ENCODE measurements at regions not wholly inside any gene's neighbourhood (a gene's known extent, or its start where the extent isn't known, plus 50 kb on each side); places are given as distances from the start of the nearest gene placed in this dataset.
"Not testable (repeated sequence)": the region's sequence is repeated elsewhere in the genome, so short reads cannot be mapped to it uniquely, and the experiment has no call there.

GRCh38 chr13:62110079-62110478 is 694.4 kb upstream of the PCDH20 start:
- WGBS (ENCODE audit: low lambda C conversion rate, missing lambda C conversion rate): 81% methylated on average over 4 of the region's 4 CpGs
- H3K27ac ChIP-seq: no peak overlapping the region
- no peaks in the 10 kb centered on the region for H3K36me3 ChIP-seq (replicated peaks; ENCODE audit: insufficient read depth, low read depth)
- TF ChIP-seq EZH2phosphoT487 (IDR thresholded peaks at IDR 0.05; ENCODE audit: low read depth, severe bottlenecking, unreplicated experiment) (no peak), CTCF (IDR thresholded peaks at IDR 0.05; ENCODE audit: poor library complexity) (no peak), EZH2 (IDR thresholded peaks at IDR 0.05; ENCODE audit: borderline replicate concordance) (no peak)
- H3K4me1 ChIP-seq (ENCODE audit: insufficient read depth): peaks cover 3% of the 10 kb centered on the region
- no peaks in the 10 kb centered on the region for H3K9me2 ChIP-seq (replicated peaks; ENCODE audit: insufficient read depth)
- no peak overlapping the region for H3K4me2 ChIP-seq
- H3K9me3 ChIP-seq (ENCODE audit: low read depth): no peaks in the 10 kb centered on the region
- H3K27me3 ChIP-seq: no peaks in the 10 kb centered on the region
- no peak for DNase-seq (ENCODE audit: low spot score)
- no peaks in the 10 kb centered on the region for H3K79me2 ChIP-seq
- no peak overlapping the region for H2AFZ ChIP-seq
- no peak overlapping the region for H3K4me3 ChIP-seq
- no peaks in the 10 kb centered on the region for H4K20me1 ChIP-seq (ENCODE audit: insufficient read depth, poor library complexity, severe bottlenecking)

GRCh38 chr13:62104136-62104535 is 688.5 kb upstream of the PCDH20 start:
- not testable (repeated sequence) for H3K4me3 ChIP-seq; H3K27me3 ChIP-seq; H4K20me1 ChIP-seq (ENCODE audit: insufficient read depth, poor library complexity, severe bottlenecking); H3K79me2 ChIP-seq; DNase-seq (ENCODE audit: low spot score); H3K4me1 ChIP-seq (ENCODE audit: insufficient read depth); H3K27ac ChIP-seq; H3K36me3 ChIP-seq (replicated peaks; ENCODE audit: insufficient read depth, low read depth); H3K9me2 ChIP-seq (replicated peaks; ENCODE audit: insufficient read depth); H2AFZ ChIP-seq; H3K4me2 ChIP-seq; H3K9me3 ChIP-seq (ENCODE audit: low read depth)
- 83% methylated on average over 7 of the region's 7 CpGs for WGBS (ENCODE audit: low lambda C conversion rate, missing lambda C conversion rate)

- H3K36me3 ChIP-seq (replicated peaks; ENCODE audit: insufficient read depth, low read depth): no peaks in the 10 kb centered on the region
- no peaks in the 10 kb centered on the region for H3K9me2 ChIP-seq (replicated peaks; ENCODE audit: insufficient read depth)
- H3K27ac ChIP-seq: no peak overlapping the region
- no peak overlapping the region for H3K4me3 ChIP-seq
- no peaks in the 10 kb centered on the region for H3K4me1 ChIP-seq (ENCODE audit: insufficient read depth)
- no peaks in the 10 kb centered on the region for H3K27me3 ChIP-seq
- H3K79me2 ChIP-seq: no peaks in the 10 kb centered on the region
- TF ChIP-seq EZH2phosphoT487 (IDR thresholded peaks at IDR 0.05; ENCODE audit: low read depth, severe bottlenecking, unreplicated experiment): no peak
- no peak for TF ChIP-seq CTCF (IDR thresholded peaks at IDR 0.05; ENCODE audit: poor library complexity)
- TF ChIP-seq EZH2 (IDR thresholded peaks at IDR 0.05; ENCODE audit: borderline replicate concordance): no peak
- 97% methylated on average over 1 of the region's 1 CpG for WGBS (ENCODE audit: low lambda C conversion rate, missing lambda C conversion rate)
- no peak for DNase-seq (ENCODE audit: low spot score)
- no peaks in the 10 kb centered on the region for H3K9me3 ChIP-seq (ENCODE audit: low read depth)
- no peaks in the 10 kb centered on the region for H4K20me1 ChIP-seq (ENCODE audit: insufficient read depth, poor library complexity, severe bottlenecking)
- H2AFZ ChIP-seq: no peak overlapping the region
- H3K4me2 ChIP-seq: no peak overlapping the region
These were observed 681.0 kb upstream of the PCDH20 start for GRCh38 chr13:62096652-62097051.

GRCh38 chr13:62094932-62095331 is 679.3 kb upstream of the PCDH20 start:
- Histone ChIP-seq H3K4me1 (ENCODE audit: insufficient read depth) (no peaks in the 10 kb centered on the region), H3K27ac (no peak overlapping the region), H3K27me3 (no peaks in the 10 kb centered on the region), H3K4me3 (no peak overlapping the region), H3K36me3 (replicated peaks; ENCODE audit: insufficient read depth, low read depth) (no peaks in the 10 kb centered on the region), H4K20me1 (ENCODE audit: insufficient read depth, poor library complexity, severe bottlenecking) (no peaks in the 10 kb centered on the region), H3K79me2 (no peaks in the 10 kb centered on the region), H3K9me2 (replicated peaks; ENCODE audit: insufficient read depth) (no peaks in the 10 kb centered on the region), H3K4me2 (no peak overlapping the region), H2AFZ (no peak overlapping the region), H3K9me3 (ENCODE audit: low read depth) (no peaks in the 10 kb centered on the region)
- no peak for DNase-seq (ENCODE audit: low spot score)
- TF ChIP-seq EZH2phosphoT487 (IDR thresholded peaks at IDR 0.05; ENCODE audit: low read depth, severe bottlenecking, unreplicated experiment): no peak
- no peak for TF ChIP-seq CTCF (IDR thresholded peaks at IDR 0.05; ENCODE audit: poor library complexity)
- no peak for TF ChIP-seq EZH2 (IDR thresholded peaks at IDR 0.05; ENCODE audit: borderline replicate concordance)
- WGBS (ENCODE audit: low lambda C conversion rate, missing lambda C conversion rate): 96% methylated on average over 1 of the region's 1 CpG

All from hepatocyte (in vitro differentiated cells).